Brain pericyte (primary cell): ENCODE measurements at regions not wholly inside any gene's neighbourhood (a gene's known extent, or its start where the extent isn't known, plus 50 kb on each side); places are given as distances from the start of the nearest gene placed in this dataset.

Experiments used
- DNase-seq: peaks from one replicate; pipeline ENCODE4 v3.0.0-alpha.2; 2012; ENCODE audit warnings: low read depth, low spot score

DNA sequence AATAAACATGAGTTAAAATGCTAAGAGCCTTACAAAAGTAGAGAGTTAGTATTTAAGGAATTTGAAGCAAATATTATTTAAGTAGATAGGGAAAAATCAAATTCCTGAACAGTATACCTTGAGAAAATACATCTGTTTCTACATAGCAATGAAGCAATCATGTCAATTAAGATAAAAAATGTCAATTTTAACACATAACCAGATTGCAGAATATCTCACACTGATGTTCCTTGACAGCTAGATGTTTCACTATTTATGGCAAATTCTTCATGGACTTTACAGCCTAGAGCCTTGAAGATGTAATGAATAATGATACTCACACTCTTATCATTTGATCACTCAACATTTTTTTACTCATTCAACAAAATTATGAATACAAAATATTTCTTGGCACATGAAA, 708.2 kb upstream of the PTPRD start:
- DNase-seq, result no peak

DNA sequence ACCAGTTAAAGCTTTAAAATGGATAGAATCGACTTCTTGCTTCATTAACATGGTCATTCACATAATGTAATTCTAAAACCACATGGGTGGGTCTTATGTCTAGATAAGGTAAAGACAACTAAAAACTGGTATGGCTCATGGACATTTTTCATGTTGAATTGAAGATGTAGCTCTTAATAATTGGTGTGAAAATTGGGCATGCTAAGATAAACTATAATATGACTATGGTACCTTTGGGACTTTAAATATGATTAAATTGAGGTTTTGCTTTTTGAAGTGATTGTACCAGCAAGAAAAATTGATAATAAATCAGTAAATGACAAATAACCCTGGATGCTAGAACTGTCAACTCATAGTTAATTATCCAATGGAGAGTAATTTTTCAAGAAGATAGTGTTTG, 710.7 kb upstream of the PTPRD start:
- DNase-seq, result no peak

DNA sequence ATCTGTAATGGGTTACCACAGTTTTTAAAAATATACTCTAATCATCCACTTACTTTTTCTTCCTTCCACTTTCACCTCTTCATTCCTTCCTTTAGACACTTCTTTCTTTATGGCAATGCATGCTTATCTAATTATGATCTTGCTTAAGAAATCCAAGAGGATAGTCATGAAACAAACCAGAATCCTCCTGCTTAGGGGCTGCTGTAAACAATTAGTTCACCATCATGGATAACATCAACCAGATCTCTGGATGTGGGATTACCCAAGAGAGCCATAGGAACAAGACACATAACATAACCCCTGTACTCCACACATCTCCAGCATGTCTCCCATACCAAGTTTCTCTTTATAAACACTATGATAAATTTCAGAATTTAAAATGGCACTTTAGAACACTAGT, 713.4 kb upstream of the PTPRD start:
- DNase-seq, result no peak

DNA sequence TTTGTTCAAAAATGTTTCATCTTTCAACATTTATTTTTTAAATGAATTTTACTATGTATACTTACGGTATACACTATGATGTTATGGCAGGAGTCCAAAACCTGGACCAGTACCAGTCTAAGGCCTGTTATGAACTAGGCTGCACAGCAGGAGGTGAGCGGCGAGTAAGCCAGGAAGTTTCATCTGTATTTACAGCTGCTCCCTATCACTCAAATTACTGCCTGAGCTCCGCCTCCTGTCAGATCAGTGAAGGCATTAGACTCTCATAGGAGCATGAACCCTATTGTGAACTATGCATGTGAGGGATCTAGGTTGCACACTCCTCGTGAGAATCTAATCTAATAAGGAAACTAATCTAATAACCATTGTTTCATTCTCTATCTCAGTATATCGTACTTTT, 715.5 kb upstream of the PTPRD start:
- peak; percentile 50 for DNase-seq

DNA sequence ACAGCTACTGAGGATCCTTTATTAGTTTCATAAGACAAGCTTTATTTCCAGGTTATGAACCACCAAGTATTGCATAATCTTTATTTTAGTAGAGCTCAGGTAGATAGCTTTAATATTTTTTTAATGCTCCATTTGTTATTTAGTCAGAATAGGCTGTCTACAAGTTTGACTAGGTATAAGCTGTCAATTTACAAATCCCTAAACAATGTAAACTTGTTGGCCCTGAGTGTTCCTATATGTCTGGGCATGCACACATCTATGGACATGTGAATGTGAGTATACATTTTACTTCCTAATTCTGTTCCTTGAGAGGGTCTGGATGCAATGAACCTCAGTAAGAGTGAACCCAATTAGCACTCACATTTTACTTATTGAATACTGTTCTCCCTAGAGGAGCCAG, 722.2 kb upstream of the PTPRD start:
- DNase-seq, result no peak

DNA sequence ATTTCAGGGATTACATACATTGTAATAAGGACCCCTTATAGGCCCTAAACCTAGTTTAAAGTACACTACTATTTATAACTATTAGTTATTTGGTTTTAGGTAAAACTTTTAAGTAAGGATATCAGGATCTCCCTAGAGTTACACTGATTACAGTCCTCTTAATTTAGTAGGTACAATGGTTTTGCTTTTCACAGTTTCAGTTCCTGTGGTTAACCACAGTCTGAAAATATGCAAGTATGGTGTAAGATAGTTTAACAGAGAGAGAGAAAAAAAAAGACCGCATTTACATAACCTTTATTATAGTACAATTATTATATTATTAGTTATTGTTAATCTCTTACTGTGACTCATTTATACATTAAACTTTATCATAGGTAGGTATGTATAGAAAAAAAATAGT, 725.3 kb upstream of the PTPRD start:
- no peak for DNase-seq

DNA sequence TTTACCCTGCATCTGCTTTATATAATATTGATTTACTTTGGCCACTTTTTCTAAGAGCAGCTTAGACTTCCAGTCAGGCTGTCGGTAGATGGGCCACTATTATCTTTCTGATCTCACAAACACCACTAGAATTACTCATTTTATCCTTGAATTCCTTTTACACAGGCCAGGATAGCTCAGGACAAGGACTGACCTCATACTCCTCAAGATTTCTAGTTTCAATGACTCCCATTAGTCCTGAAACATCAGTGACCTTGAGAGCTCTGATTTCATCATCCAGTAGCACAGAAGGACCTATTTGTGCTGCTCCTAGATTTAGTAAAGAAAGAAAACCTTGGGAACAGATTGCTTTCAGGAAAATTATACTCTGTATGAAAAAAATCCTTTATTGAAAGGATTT, 727.9 kb upstream of the PTPRD start:
- DNase-seq, result no peak

DNA sequence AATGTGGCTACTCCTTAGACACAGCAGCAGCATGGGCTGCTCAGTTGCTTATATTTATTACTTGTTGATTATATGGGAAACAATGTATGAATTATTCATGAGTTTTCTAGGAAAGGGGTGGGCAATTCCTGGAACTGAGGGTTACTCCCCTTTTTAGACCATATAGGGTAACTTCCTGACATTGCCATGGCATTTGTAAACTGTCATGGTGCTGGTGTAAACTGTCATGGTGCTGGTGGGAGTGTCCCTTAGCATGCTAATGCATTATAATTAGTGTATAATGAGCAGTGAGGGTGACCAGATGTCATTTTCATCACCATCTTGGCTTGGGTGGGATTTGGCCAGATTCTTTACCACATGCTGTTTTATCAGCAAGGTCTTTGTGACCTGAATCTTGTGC, 734.6 kb upstream of the PTPRD start:
- no peak for DNase-seq

DNA sequence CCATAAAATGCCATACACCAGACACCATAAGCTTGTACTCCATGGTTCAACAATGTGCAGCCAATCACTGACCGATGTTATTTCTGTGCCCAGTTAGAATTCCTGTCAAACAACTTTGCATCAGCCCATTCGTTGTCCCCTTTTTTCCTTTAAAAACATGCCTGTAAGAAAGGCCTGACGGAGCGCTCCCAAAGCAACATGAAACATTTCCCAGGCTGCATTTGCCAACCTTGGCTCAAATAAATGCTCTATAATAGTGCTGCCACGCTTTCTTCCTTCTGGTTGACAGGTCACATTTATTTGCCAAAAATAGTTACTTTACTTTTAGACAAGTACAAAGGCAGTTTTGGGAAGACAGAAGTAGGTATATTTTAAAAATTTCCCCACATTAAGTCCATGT, 735.6 kb upstream of the PTPRD start:
- no peak for DNase-seq

DNA sequence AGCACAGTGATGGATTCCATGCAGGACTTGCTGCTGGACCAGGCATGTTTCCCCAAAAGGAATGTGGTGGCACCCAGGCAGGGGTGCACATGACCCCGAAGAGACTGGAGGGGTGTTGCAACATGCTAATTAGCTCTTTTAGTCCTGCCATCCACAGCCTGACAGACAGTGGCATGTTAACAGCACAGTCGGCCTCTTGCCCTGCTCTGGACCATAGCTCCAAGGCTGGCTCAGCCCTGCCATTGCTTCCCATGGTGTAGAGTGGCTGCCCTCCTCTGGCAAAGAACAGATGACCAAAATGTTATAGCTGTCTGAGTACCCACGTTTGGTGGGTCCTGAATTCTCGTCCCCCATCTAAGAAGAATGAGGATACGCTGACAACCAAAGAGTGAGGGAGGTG, 736.4 kb upstream of the PTPRD start:
- DNase-seq, result no peak

DNA sequence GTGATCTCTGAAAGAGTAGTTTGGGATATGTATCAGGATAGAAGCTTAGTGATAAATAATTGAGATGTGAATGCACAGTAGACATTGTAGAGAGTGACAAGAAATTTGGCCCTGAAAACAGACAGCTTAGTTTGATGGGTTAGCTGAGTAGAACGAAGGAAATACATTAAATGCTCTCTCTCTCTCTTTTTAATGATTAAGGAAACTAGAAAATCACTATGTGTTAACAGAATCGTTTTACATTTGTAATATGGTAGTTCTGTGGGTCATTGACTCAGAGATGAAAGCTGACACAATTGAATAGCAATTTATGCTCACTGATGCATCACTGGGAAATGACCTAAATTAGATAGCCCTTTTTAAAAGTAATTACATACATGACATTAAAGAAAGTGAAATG, 739.8 kb upstream of the PTPRD start:
- no peak for DNase-seq

DNA sequence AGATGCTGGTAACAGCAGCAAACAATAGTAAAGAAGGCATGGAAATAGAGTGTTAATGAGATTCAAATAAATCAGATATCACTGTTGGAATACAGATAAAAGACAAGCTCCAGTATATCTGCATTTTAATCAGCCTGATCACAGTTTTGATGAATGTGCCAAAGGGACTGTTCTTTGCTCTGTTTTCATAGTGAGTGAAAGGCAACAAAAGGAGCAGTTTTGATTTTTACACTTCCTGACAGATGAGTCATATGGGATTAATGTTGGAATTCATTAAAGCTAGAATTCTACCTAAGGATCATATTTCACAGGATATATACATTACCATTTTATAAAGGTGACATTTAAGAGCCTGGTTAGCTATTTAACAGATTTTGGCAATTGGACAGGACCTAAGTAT, 743.3 kb upstream of the PTPRD start:
- DNase-seq, result no peak

DNA sequence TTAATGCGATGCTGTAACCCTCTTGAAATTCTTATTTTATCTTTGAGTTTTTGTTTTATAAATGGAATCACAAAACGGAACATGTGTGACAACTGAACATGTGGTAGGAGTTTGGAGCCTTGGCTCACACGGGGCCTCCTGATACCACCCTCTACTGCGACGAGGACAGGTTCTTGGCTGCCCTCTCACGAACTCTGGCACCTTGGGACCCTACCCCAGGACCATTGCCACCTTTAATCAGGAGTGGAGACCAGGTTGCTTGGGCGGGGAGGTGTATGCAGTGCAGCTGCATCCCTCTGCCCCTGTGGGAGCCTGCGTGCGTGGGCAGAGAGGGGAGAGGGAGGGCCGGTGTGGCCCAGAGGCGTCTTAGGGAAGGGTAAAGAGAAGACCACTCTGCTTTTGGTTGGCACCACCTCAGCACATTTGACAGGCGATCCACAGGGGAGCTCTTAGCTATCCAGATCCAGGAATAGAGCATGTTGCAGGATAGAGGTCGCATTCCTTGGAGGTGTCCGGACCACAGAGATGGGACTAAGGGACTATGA, 753.9 kb upstream of the PTPRD start:
- DNase-seq, result no peak

DNA sequence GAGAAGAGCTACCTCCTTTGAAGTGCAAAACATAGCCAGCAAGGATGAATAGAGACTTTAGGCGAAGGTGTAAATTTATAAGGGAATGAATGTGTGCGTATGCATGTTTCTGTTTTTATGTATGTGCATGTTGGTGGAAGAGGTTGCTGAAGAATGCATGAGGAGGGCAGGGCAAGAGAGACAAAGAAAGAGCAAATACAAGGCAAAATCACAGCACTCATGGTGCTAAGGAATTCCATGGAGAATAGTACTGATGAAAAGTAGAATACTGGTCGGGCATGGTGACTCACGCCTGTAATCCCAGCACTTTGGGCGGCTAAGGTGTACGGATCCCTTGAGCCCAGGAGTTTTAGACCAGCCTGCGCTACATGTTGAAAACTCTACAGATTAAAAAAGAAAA, 762.1 kb upstream of the PTPRD start:
- no peak for DNase-seq

DNA sequence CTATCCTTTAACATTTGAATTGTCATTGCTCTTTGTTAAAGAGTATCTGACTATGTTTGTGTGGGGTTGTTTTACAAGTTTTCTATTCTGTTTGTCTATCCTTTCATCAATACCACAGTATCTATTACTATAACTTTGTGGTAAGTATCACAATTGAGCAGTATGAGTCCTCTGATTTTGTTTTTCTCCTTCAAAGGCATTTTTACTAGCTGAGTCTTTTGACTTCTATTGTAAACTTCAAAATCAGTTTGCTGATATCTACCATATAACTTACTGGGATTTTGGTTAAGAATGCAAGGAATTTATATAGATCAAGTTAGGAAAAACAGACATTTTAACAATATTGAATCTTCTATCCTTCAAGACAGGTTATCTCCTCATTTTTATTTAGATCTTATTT, 789.8 kb upstream of the PTPRD start:
- no peak for DNase-seq

DNA sequence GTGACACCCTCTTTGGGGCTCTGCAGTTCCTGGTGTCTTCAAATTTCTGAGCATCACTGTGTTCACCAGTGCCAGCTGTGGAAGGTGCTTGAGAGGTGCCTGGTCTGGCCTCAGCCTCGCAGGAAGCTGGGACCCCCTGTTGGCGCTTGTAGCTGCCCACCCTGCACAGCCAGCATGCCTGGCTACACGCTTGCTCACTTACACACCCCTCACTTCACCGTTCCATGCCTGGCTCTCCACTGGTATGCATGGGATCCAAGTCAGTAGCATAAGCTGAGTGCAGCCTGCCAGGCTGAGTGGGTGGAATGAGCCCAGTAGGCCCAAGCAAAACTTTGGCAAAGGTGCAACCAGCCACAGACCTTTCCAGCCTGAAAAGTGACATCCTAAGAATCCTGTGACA, 801.4 kb upstream of the PTPRD start:
- DNase-seq, result no peak

DNA sequence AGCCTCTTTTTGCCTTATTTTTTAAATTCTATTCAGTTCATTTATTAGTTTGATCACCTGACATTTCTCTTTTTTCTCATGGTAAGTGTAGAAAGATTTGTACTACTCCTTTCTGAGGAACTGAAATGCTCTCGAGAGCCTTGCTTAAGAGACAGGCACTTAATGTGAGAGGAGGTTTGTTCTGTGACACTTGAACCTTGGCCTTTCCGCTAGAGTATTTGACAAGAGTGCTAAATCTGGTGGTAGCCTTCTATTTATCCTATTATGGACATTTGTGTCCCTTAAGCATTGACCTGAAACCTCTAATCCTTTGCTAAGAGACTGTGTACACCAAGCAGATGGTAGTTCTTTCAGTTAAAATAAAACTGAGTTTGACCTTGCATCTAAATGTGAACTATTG, 805.0 kb upstream of the PTPRD start:
- DNase-seq, result no peak

DNA sequence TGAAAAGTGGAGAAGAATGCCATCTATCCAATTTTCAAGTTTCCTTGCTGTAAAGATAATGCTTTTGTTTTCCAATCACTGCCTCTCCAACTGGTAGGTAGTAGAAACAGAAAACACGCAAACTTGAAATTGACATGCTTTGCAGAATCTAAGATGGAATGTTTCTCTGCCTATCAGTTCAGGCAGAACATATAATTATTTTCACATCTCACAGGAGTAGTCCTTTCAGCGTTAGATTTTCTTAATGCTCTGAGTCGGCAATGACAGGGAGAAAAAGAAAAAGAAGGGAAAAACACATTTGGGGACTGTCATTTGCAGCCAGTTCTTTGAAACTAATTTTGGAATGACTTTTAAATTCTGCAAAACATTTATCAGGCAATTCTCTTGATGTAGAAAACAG, 818.7 kb upstream of the PTPRD start:
- no peak for DNase-seq

DNA sequence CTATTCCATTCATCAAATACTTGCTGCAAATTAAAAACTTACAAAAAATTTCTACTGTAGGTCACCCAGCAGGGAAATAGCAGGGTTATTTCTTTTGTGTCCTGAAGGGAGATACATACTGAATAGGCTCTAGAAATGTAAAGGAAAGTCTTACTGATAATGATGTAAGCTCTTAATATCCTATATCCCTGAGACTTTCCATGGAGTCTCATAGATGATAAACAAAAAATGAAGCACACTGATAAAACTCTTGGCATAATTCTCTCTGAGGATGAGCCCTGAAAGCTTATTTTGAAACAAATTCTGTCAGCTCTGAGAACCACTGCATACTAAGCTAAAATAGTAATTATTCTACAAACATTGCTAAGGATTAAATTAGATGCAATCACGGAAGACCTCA, 819.6 kb upstream of the PTPRD start:
- no peak for DNase-seq

DNA sequence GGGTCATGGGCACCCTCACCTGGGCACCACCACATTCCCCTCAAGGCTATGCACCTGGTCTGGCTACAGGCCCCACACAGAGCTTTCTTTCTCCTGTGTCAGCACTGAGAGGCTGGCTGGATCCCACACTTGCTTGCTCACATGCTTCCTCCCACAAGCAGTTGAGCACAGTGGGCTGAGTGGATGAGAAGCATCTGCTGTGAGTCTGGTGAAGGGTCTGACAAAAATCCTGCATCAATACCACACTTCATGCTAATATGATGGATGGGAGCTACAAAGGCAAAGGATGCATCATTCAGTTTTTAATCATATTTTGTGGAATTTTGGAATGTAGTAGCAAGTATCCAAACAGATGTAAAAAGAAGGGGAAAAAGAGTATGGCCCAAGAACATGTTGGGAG, 830.8 kb upstream of the PTPRD start:
- no peak for DNase-seq

DNA sequence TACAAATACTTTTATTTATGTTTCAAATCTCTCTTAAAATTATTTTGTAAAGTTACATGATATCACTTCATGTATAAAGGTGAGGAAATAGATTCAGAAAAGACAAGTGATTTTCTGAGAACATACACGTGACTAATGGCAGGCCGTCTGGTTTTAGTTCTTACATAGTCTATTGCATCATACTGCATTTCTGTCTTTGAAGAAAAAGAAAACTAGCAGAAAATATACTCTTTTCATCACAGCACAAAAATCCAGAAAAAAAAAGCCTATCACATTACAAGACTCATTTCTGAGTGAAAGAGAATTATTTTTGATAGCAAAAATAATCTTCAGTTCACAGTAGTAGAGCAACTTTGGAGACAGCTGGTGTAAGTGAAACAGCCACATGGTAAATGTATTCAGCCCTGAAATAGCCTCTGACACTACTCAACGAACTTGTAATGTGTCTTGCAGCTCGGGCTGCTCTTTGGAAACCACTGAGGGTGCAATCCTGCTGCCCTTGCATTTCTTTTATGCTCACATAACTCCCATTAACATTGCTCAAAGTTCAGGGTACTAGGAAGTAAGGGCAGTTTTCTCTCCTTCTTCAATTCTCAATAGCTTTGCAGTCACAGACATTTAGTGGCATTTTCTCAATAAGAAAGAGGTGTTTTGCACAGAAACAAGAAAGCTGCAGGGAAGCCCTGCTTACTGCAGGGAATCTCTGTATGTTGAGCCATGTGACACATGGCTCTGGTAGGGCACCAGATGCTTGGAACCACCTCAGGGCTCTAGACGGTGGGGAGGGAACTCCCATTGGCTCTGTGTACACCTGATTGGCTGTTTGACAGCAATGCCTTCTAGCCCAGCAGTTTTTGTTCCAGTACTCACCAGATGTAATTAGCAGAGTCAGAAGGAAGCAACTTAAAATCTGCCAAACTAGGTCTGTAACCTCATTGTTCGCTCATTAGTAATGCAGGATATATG, 845.3 kb upstream of the PTPRD start:
- DNase-seq, result no peak

DNA sequence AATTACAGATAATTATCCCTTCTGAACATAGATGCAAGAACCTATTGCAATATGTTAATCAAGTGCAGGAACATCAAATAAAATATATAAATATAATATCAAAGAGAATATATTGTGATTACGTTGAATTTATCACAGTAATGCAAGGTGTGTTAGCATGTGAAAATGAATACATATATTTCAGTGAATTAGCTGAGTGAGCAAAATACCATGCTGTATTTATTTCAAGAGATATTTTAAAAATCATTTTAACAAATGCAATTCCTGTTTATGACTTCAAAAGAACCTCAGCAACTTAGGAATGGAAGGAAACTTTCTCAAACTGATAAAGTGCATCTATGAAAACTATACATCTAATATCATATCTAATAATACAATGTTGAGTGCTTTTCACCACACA, 856.9 kb upstream of the PTPRD start:
- no peak for DNase-seq

DNA sequence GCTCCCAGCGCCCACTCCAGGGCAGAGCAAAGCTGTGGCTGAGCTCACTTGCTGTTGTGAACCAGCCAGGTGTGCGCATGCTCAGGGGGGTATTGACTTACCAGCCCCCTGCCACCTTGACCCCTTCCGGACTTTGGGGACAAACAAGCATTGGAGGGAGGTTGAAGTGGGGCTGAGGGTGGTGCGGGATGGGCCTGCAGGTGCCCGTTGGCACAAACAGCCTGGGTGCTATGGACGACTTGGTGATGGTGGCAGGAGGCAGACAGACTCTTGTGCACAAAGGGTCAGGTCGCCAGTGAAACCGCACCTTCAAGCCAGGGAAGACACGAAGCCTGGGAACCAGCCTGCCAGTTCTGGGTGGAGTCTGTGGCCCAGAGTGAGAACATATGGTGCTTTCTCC, 858.5 kb upstream of the PTPRD start:
- DNase-seq, result no peak

DNA sequence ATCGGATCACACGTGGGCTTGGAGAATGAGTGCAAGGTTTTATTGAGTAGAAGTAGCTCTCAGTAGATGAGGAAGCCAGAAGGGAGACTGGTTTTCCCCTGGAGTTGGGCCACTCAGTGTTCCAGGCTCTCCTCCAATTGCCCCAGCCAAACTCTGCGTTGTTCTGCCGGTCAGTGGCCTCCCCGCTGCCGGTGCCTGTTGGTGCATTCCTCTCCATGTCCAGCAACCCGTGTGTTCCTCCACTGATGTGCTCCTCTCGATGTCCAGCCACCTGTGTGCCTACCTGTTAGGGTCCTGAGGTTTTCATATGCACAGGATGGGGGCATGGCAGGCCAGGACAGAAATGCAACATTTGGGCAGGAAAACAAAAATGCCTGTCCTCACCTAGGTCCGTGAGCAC, 888.0 kb upstream of the PTPRD start:
- DNase-seq, result no peak
